K562 (cell line): ENCODE measurements at regions not wholly inside any gene's neighbourhood (a gene's known extent, or its start where the extent isn't known, plus 50 kb on each side); places are given as distances from the start of the nearest gene placed in this dataset.

Experiments used
- CTCFL ChIP-seq: IDR thresholded peaks from 2 replicates; pipeline ENCODE4 v1.6.1; 2011; ENCODE audit warnings: borderline replicate concordance, low read depth, mild to moderate bottlenecking, moderate library complexity, low read length; ENCODE audit not compliant: insufficient read depth, poor library complexity, severe bottlenecking
- HES1 ChIP-seq: fragments of 450-650 bp; IDR thresholded peaks from 2 replicates; pipeline ENCODE4 v1.6.1; 2016; ENCODE audit warnings: low read depth, mild to moderate bottlenecking, moderate library complexity
- MAFK ChIP-seq: IDR thresholded peaks from 2 replicates; pipeline ENCODE4 v1.6.1; 2011; ENCODE audit warnings: low read length, improper control_type of control experiment
- MECOM ChIP-seq: fragments of 250-450 bp; sonication (Bioruptor Pico); IDR thresholded peaks from 2 replicates; pipeline ENCODE4 v1.8.0; 2022; ENCODE audit warnings: inconsistent platforms
- SFPQ ChIP-seq: fragments of 200-400 bp; formaldehyde crosslinking; IDR thresholded peaks from 2 replicates; pipeline ENCODE4 v1.6.1; 2017; ENCODE audit warnings: mild to moderate bottlenecking, low read depth, low read length, moderate library complexity
- ZC3H8 ChIP-seq: fragments of 450-650 bp; IDR thresholded peaks from 2 replicates; pipeline ENCODE4 v1.6.1; 2017

DNA sequence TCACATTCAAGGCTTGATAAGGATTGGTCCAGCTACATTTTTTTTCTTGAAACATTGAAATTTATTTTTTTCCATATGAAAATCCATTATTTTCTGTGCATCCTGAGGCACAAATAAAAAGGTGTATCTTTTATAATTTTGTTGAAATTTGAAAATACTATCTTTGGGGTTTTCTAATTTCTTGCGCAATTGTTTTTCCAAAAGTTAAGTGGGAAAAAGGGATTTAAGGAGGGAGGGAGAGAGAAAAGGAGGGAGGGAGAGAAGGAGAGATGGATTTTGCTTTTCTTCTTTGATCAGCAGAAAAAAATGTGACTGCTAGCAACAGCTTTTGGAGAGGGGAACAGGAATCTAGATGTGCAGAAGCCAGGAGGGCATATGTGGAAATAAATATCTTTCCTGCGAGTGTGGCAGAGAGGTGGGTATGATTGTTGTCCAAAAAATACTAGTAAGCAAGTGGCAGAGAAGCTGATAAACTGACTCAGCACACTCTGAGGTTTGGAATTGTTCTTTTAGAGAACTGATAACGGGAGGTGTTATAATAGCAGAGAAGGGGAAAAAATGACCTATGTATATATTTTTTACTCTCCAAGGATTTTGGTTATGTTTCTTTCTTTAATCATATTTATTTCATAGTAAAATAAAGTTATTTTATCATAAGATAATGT lies 61.2 kb upstream of the EDNRB start (continued):
- TF ChIP-seq CTCFL, result no peak
- no peak for TF ChIP-seq MECOM
- no peak for TF ChIP-seq ZC3H8
- TF ChIP-seq HES1, result no peak
- no peak for TF ChIP-seq MAFK
- TF ChIP-seq SFPQ, result no peak
- TF ChIP-seq, all 486 proteins: peak for 0
